ENCODE measurements at regions not wholly inside any gene's neighbourhood (a gene's known extent, or its start where the extent isn't known, plus 50 kb on each side); places are given as distances from the start of the nearest gene placed in this dataset.

- H2AFZ ChIP-seq (ENCODE audit: insufficient read depth, low read depth, low read length, poor library complexity, severe bottlenecking) = no peak overlapping the region
- intact Hi-C loops (cut with micrococcal nuclease) = no loop called here
- Mint-ChIP-seq H3K27me3 (ENCODE audit: low read depth in 3 of 3) (no peaks in the 10 kb centered on the region), H3K27ac (no peak overlapping the region), H3K36me3 (no peaks in the 10 kb centered on the region), H3K4me3 (no peak overlapping the region), H3K4me1 (no peaks in the 10 kb centered on the region), H3K9me3 (peaks cover 0 to 3% (median 0%) of the 10 kb centered on the region in 7 donors)
- no peaks in the 10 kb centered on the region for H3K79me2 ChIP-seq (ENCODE audit: insufficient read depth, low read length)
- no peaks in the 10 kb centered on the region for H3K9me3 ChIP-seq (replicated peaks in 1 of 2; ENCODE audit: control insufficient read depth in 1 of 2, insufficient read depth in 1 of 2, low read length in 2 of 2)
- H3K4me2 ChIP-seq (replicated peaks; ENCODE audit: extremely low read depth, low read length, poor library complexity, severe bottlenecking) = no peak overlapping the region
- H3K27me3 ChIP-seq (ENCODE audit: control insufficient read depth in 2 of 2, insufficient read depth in 2 of 2, low read length in 2 of 2) = no peaks in the 10 kb centered on the region
- DNase-seq = no peak
- no peaks in the 10 kb centered on the region for H4K20me1 ChIP-seq (ENCODE audit: insufficient read depth, low read length)
- TF ChIP-seq, protein P1, sequence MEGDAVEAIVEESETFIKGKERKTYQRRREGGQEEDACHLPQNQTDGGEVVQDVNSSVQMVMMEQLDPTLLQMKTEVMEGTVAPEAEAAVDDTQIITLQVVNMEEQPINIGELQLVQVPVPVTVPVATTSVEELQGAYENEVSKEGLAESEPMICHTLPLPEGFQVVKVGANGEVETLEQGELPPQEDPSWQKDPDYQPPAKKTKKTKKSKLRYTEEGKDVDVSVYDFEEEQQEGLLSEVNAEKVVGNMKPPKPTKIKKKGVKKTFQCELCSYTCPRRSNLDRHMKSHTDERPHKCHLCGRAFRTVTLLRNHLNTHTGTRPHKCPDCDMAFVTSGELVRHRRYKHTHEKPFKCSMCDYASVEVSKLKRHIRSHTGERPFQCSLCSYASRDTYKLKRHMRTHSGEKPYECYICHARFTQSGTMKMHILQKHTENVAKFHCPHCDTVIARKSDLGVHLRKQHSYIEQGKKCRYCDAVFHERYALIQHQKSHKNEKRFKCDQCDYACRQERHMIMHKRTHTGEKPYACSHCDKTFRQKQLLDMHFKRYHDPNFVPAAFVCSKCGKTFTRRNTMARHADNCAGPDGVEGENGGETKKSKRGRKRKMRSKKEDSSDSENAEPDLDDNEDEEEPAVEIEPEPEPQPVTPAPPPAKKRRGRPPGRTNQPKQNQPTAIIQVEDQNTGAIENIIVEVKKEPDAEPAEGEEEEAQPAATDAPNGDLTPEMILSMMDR (IDR thresholded peaks at IDR 0.05) = no peak
- H3K36me3 ChIP-seq (replicated peaks in 1 of 2; ENCODE audit: control insufficient read depth in 1 of 2, insufficient read depth in 2 of 2, low read length in 2 of 2) = no peaks in the 10 kb centered on the region
- H3K9ac ChIP-seq (ENCODE audit: insufficient read depth, low read length, poor library complexity, severe bottlenecking) = no peak overlapping the region
- no peaks in the 10 kb centered on the region for H3K4me1 ChIP-seq (ENCODE audit: control insufficient read depth in 1 of 2, insufficient read depth in 2 of 2, low read length in 2 of 2)
- WGBS (ENCODE audit: insufficient coverage) = no CpG with 5 or more reads among the region's 2 CpGs
- no peak overlapping the region for H3K27ac ChIP-seq (ENCODE audit: low read depth in 1 of 2, low read length in 2 of 2)
- no peak overlapping the region for H3K4me3 ChIP-seq (replicated peaks in 1 of 3; ENCODE audit: low read depth in 2 of 3, low read length in 3 of 3)
Measured at GRCh38 chr12:87679251-87679650, 349.9 kb downstream of the C12orf50 start.

DNA sequence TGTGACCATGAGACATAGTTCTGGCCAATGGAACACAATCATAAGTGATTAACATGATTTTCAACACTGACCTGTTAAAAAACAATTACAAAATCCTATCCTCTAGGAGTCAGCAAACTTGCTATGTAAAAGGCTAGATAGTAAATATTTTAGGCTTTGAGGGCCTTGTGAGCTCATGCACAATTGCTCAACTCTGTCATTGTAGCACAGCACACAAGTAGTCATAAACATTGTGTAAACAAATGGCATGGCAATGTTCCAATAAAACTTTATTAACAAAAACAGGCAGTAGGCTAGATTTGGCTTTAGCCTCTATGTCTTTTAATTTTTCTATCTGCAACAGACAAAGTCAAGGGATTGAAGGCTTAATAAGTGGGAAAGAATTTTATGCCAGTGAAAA is 350.7 kb downstream of the C12orf50 start:
- peaks cover 0 to 3% (median 0%) of the 10 kb centered on the region in 7 donors for H3K9me3 Mint-ChIP-seq

More for the DNA sequence above, 350.7 kb downstream of the C12orf50 start:
- no peak overlapping the region for H3K4me3 ChIP-seq (replicated peaks in 1 of 3; ENCODE audit: low read depth in 2 of 3, low read length in 3 of 3)
- no peaks in the 10 kb centered on the region for H3K9me3 ChIP-seq (replicated peaks in 1 of 2; ENCODE audit: control insufficient read depth in 1 of 2, insufficient read depth in 1 of 2, low read length in 2 of 2)
- no peak overlapping the region for H3K27ac Mint-ChIP-seq
- no peaks in the 10 kb centered on the region for H3K36me3 Mint-ChIP-seq
- H3K36me3 ChIP-seq (replicated peaks in 1 of 2; ENCODE audit: control insufficient read depth in 1 of 2, insufficient read depth in 2 of 2, low read length in 2 of 2) = no peaks in the 10 kb centered on the region
- H3K27ac ChIP-seq (ENCODE audit: low read depth in 1 of 2, low read length in 2 of 2) = no peak overlapping the region
- no peaks in the 10 kb centered on the region for H3K4me1 ChIP-seq (ENCODE audit: control insufficient read depth in 1 of 2, insufficient read depth in 2 of 2, low read length in 2 of 2)
- TF ChIP-seq, protein P1 (IDR thresholded peaks at IDR 0.05) = no peak
- no peaks in the 10 kb centered on the region for H3K27me3 Mint-ChIP-seq (ENCODE audit: low read depth in 3 of 3)
- no peaks in the 10 kb centered on the region for H3K27me3 ChIP-seq (ENCODE audit: control insufficient read depth in 2 of 2, insufficient read depth in 2 of 2, low read length in 2 of 2)
- H3K4me2 ChIP-seq (replicated peaks; ENCODE audit: extremely low read depth, low read length, poor library complexity, severe bottlenecking) = no peak overlapping the region
- no peak for DNase-seq
- H4K20me1 ChIP-seq (ENCODE audit: insufficient read depth, low read length) = no peaks in the 10 kb centered on the region
- H2AFZ ChIP-seq (ENCODE audit: insufficient read depth, low read depth, low read length, poor library complexity, severe bottlenecking) = no peak overlapping the region
- no peak overlapping the region for H3K4me3 Mint-ChIP-seq
- H3K79me2 ChIP-seq (ENCODE audit: insufficient read depth, low read length) = no peaks in the 10 kb centered on the region
- H3K4me1 Mint-ChIP-seq = no peaks in the 10 kb centered on the region
- H3K9ac ChIP-seq (ENCODE audit: insufficient read depth, low read length, poor library complexity, severe bottlenecking) = no peak overlapping the region
- intact Hi-C loops (cut with micrococcal nuclease) = no loop called here

All from CD14-positive monocyte (primary cell).